Spleen (tissue), 7 donors: ENCODE measurements at regions not wholly inside any gene's neighbourhood (a gene's known extent, or its start where the extent isn't known, plus 50 kb on each side); places are given as distances from the start of the nearest gene placed in this dataset.

Experiments
- POLR2A ChIP-seq, 3 donors: fragments of 450-650 bp; IDR thresholded peaks; one replicate each; pipeline ENCODE4 v1.5.1; 2017; ENCODE audit warnings: antibody characterized with exemption in 3 of 3, mild to moderate bottlenecking in 1 of 3
- POLR2AphosphoS5 ChIP-seq, 3 donors: sonication (generic); formaldehyde crosslinking; IDR thresholded peaks; one replicate each; pipeline ENCODE4 v1.5.1; 2017; ENCODE audit warnings: antibody characterized with exemption in 3 of 3
- TF ChIP-seq, protein P1 (sequence below), 11 experiments: fragments of 200-600 bp in 7 of 11; fragments of 450-650 bp in 4 of 11; sonication (generic) in 4 of 11; IDR thresholded peaks in 8 of 11; conservative IDR thresholded peaks in 3 of 11; 1 replicate in 7 of 11; 2 replicates in 4 of 11; pipeline versions ENCODE4 v1.4.0 to v1.8.0; 2016 to 2021; ENCODE audit warnings: antibody characterized with exemption in 11 of 11, inconsistent platforms in 4 of 11, mild to moderate bottlenecking in 1 of 11
- donor health status: DM: no; HTN: no; CAD: no; lungs with moderate emphysema.
- donor health status: DM: no; HTN: no; CAD: no.
- donor health status: DM: no; HTN: no; CAD: no.

DNA sequence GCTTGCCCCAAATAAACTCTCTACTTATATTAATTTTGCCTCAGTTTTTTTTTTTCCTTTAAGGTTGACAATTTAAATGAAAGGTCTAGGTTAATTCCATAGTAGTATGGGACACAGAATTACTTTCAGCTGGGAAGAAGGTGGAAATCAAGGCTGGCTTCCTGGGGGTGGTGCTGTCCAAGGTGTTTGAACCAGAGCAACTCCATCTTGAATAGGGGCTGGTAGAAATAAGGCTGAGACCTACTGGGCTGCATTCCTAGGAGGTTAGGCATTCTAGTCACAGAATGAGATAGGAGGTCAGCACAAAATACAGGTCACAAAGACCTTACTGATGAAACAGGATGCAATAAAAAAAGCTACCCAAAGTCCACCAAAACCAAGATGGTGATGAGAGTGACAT, 1190.8 kb upstream of the AUTS2 start:
- TF ChIP-seq, protein P1, sequence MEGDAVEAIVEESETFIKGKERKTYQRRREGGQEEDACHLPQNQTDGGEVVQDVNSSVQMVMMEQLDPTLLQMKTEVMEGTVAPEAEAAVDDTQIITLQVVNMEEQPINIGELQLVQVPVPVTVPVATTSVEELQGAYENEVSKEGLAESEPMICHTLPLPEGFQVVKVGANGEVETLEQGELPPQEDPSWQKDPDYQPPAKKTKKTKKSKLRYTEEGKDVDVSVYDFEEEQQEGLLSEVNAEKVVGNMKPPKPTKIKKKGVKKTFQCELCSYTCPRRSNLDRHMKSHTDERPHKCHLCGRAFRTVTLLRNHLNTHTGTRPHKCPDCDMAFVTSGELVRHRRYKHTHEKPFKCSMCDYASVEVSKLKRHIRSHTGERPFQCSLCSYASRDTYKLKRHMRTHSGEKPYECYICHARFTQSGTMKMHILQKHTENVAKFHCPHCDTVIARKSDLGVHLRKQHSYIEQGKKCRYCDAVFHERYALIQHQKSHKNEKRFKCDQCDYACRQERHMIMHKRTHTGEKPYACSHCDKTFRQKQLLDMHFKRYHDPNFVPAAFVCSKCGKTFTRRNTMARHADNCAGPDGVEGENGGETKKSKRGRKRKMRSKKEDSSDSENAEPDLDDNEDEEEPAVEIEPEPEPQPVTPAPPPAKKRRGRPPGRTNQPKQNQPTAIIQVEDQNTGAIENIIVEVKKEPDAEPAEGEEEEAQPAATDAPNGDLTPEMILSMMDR (IDR thresholded peaks at IDR 0.05 in 8 of 11, conservative IDR thresholded peaks at IDR 0.05 in 3 of 11) = no peak
- TF ChIP-seq POLR2A (IDR thresholded peaks at IDR 0.05) (no peak), POLR2AphosphoS5 (IDR thresholded peaks at IDR 0.05) (no peak)
